ENCODE measurements at regions not wholly inside any gene's neighbourhood (a gene's known extent, or its start where the extent isn't known, plus 50 kb on each side); places are given as distances from the start of the nearest gene placed in this dataset.

- TF ChIP-seq CTCF (IDR thresholded peaks at IDR 0.05) (no peak), POLR2A (IDR thresholded peaks at IDR 0.05) (no peak)
Measured at GRCh38 chr5:115699967-115700366, 74.1 kb upstream of the TMED7 start.
